Muscle layer of duodenum (tissue), 2 donors: ENCODE measurements at regions not wholly inside any gene's neighbourhood (a gene's known extent, or its start where the extent isn't known, plus 50 kb on each side); places are given as distances from the start of the nearest gene placed in this dataset.
"Not testable (repeated sequence)": the region's sequence is repeated elsewhere in the genome, so short reads cannot be mapped to it uniquely, and the experiment has no call there.

Experiments used
- H3K27ac ChIP-seq: one replicate; pipeline ENCODE4 v1.7.0; 2013; ENCODE audit warnings: mild to moderate bottlenecking, low read length
- H3K27me3 ChIP-seq: one replicate; pipeline ENCODE4 v1.7.0; 2013; ENCODE audit warnings: low read depth, mild to moderate bottlenecking, control low read depth, low read length
- H3K36me3 ChIP-seq, 2 donors: one replicate each; pipeline ENCODE4 v1.7.0; 2013; ENCODE audit warnings: low read length in 2 of 2, control low read depth in 1 of 2, mild to moderate bottlenecking in 1 of 2; ENCODE audit not compliant: insufficient read depth in 2 of 2, control insufficient read depth in 1 of 2
- H3K4me1 ChIP-seq, 2 donors: one replicate each; pipeline ENCODE4 v1.7.0; 2013; ENCODE audit warnings: low read length in 2 of 2, mild to moderate bottlenecking in 2 of 2, control low read depth in 1 of 2, moderate library complexity in 1 of 2; ENCODE audit not compliant: insufficient read depth in 2 of 2, control insufficient read depth in 1 of 2
- H3K4me3 ChIP-seq, 2 donors: one replicate each; pipeline ENCODE4 v1.7.0; 2013; ENCODE audit warnings: low read length in 2 of 2, low read depth in 1 of 2, mild to moderate bottlenecking in 1 of 2
- H3K9me3 ChIP-seq, 2 donors: one replicate each; pipeline ENCODE4 v1.7.0; 2013; ENCODE audit warnings: low read length in 2 of 2, control low read depth in 1 of 2, mild to moderate bottlenecking in 1 of 2; ENCODE audit not compliant: control insufficient read depth in 1 of 2
- donor health status: healthy.

DNA sequence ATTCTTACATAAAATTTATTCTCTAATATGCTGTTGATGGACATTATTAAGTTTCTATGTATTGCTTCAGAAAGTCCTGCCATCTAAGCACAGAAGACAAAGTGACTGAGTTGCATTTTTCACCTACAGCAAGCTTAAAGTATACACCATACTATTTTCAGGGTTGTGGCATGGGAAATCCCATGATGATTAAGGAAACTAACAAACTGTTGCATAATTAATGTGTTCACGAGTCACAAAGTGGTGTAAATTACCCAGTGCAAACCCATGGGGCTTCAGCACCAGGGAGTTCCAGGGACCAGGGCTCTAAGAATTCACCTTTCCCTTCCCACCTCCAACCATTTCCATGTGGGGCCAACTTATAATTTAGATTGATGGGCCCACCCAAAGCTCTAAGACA is 81.9 kb upstream of the NR5A2 start:
- Histone ChIP-seq H3K4me1 (no peaks in the 10 kb centered on the region), H3K9me3 (no peaks in the 10 kb centered on the region), H3K36me3 (no peaks in the 10 kb centered on the region), H3K27ac (no peak overlapping the region), H3K4me3 (no peak overlapping the region), H3K27me3 (no peaks in the 10 kb centered on the region)

- no peaks in the 10 kb centered on the region for H3K36me3 ChIP-seq
- no peak overlapping the region for H3K4me3 ChIP-seq
- no peaks in the 10 kb centered on the region for H3K9me3 ChIP-seq
- H3K4me1 ChIP-seq: no peaks in the 10 kb centered on the region
- no peaks in the 10 kb centered on the region for H3K27me3 ChIP-seq
- H3K27ac ChIP-seq: no peak overlapping the region
These were observed 81.0 kb upstream of the NR5A2 start for GRCh38 chr1:199946305-199947155.

DNA sequence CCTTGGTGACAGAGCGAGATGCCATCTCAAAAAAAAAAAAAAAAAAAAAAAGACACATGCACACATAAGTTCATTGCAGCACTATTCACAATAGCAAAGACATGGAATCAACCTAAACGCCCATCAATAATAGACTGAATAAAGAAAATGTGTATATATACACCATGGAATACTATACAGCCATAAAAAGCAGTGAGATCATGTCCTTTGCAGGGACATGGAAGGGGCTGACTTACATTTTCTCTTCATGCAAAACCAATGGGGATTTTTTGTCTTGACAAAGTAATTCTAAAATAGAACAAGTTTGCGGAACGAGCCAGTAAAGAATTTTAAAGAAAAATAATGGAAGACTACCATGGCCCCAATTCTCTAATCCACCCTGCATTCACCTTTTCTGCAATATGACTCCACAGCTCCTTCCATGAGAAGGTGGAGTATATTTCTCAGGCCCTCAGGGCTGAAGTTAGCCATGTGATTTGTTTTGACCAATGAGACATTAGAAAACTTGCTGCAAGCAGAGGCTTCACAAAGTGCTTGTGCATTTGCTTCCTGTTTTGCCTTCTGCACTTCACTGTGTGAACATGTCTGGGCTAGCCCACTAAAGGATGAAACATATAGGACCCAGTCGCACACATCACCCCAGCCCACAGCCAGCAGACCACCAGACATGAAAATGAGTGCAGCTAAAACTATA is 78.8 kb upstream of the NR5A2 start:
- Histone ChIP-seq H3K4me3 (no peak overlapping the region), H3K27me3 (no peaks in the 10 kb centered on the region), H3K9me3 (no peaks in the 10 kb centered on the region), H3K36me3 (no peaks in the 10 kb centered on the region), H3K27ac (no peak overlapping the region), H3K4me1 (no peaks in the 10 kb centered on the region)

DNA sequence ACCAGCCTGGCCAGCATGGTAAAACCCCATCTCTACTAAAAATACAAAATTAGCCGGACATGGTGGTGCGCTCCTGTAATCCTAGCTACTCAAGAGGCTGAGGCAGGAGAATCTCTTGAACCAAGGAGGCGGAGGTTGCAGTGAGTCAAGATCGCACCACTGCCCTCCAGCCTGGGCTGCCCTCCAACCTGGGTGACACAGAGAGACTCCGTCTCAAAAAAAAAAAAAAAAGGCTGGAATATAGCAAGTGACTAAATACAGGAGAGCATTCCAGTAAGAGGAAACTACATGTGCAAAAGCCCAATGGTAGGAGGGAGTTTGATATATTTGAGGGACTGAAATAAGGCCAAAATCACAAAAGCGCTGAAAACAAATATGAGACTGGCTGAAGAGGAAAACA is 76.5 kb upstream of the NR5A2 start:
- H3K36me3 ChIP-seq, H3K4me3 ChIP-seq, H3K27me3 ChIP-seq, H3K9me3 ChIP-seq, H3K4me1 ChIP-seq, H3K27ac ChIP-seq: not testable (repeated sequence)

GRCh38 chr1:199953651-199954050 is 73.9 kb upstream of the NR5A2 start:
- H3K9me3 ChIP-seq: no peaks in the 10 kb centered on the region
- no peaks in the 10 kb centered on the region for H3K4me1 ChIP-seq
- no peaks in the 10 kb centered on the region for H3K36me3 ChIP-seq
- H3K4me3 ChIP-seq: no peak overlapping the region
- H3K27me3 ChIP-seq: no peaks in the 10 kb centered on the region
- H3K27ac ChIP-seq: no peak overlapping the region

DNA sequence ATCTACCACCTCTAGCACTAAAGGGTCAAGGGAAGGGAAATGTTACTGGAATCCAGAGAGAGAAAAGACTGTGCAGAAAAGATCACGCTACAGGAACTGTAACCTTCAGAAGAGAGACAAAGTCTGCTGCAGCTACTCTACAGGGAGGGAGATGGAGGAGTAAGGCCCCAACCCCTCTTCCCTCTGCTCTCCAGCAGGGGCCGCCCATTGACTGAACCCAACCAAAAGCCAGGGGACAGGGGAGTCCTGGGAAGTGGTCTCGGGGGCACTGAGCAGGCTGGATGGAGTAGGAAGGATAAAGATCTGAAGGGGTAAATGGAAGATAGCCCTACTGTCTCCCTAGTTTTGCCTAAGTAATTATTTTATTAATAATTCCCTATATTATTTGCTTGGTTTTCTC is 72.8 kb upstream of the NR5A2 start:
- no peak overlapping the region for H3K27ac ChIP-seq
- no peaks in the 10 kb centered on the region for H3K9me3 ChIP-seq
- no peaks in the 10 kb centered on the region for H3K36me3 ChIP-seq
- no peak overlapping the region for H3K4me3 ChIP-seq
- H3K4me1 ChIP-seq: no peaks in the 10 kb centered on the region
- no peaks in the 10 kb centered on the region for H3K27me3 ChIP-seq

- Histone ChIP-seq H3K4me1 (no peaks in the 10 kb centered on the region), H3K9me3 (no peaks in the 10 kb centered on the region), H3K27ac (no peak overlapping the region), H3K4me3 (no peak overlapping the region), H3K27me3 (no peaks in the 10 kb centered on the region), H3K36me3 (no peaks in the 10 kb centered on the region)
These were observed 72.3 kb upstream of the NR5A2 start for GRCh38 chr1:199955235-199955634.

DNA sequence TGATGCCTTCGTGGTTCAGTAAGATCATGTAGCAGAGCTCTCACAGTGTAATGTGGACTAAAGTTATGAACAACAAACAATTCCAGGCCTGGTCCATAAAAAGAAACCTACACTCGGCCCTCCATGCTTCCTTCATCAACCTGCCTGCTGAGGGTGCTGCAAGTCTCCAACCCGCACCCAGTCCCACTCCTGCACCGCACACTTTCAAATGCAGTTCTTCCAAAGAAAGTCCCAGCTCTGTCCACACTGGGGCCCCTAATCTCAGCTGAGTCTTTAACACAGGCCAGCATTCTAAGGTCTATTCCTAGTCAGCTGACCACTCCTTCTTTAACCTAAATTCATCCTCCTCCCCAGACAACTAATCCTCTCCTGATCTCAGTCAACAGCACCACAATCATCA is 71.5 kb upstream of the NR5A2 start:
- Histone ChIP-seq H3K4me1 (no peaks in the 10 kb centered on the region), H3K27ac (no peak overlapping the region), H3K9me3 (no peaks in the 10 kb centered on the region), H3K27me3 (no peaks in the 10 kb centered on the region), H3K4me3 (no peak overlapping the region), H3K36me3 (no peaks in the 10 kb centered on the region)

DNA sequence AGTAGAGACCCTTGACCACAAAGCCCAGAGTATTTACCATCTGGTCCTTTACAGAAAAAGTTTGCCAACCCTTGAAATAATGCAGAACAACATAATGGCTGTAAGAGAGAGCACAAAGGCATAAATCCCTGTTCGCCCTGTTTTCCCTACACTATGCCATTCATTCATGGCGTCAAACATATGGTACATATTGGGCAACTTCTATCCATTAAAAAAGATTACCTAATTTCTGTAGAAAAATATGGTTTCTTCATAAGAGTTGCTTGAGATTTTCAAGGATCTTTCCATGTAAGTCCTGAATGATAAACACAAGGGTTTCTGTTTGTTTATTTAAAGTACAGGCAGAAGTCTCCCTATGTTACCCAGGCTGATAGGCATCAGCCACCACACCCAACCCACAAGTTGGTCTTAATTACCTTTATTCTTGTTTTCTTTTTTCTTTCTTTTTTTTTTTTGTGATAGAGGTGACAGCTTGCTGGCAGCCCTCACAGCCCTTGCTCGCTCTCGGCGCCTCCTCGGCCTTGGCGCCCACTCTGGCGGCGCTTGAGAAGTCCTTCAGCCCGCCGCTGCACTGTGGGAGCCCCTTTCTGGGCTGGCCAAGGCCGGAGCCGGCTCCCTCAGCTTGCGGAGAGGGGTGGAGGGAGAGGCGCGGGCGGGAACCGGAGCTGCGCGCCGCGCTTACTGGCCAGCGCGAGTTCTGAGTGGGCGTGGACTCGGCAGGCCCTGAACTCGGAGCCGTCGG is 68.3 kb upstream of the NR5A2 start:
- Histone ChIP-seq H3K9me3 (no peaks in the 10 kb centered on the region), H3K4me1 (no peaks in the 10 kb centered on the region)

DNA sequence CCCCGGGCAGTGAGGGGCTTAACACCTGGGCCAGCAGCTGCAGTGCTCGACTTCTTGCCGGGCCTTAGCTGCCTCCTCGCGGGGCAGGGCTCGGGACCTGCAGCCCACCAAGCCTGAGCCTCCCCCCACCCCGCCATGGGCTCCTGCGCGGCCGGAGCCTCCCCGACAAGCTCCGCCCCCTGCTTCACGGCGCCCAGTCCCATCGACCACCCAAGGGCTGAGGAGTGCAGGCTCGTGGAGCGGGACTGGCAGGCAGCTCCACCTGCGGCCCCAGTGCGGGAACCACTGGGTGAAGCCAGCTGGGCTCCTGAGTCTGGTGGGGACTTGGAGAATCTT is 67.8 kb upstream of the NR5A2 start:
- Histone ChIP-seq H3K4me1 (no peaks in the 10 kb centered on the region), H3K4me3 (no peak overlapping the region), H3K36me3 (no peaks in the 10 kb centered on the region), H3K27me3 (no peaks in the 10 kb centered on the region), H3K9me3 (no peaks in the 10 kb centered on the region), H3K27ac (no peak overlapping the region)

More for the DNA sequence above, 68.3 kb upstream of the NR5A2 start:
- Histone ChIP-seq H3K36me3 (no peaks in the 10 kb centered on the region), H3K27ac (no peak overlapping the region), H3K4me3 (no peak overlapping the region), H3K27me3 (no peaks in the 10 kb centered on the region)

- no peaks in the 10 kb centered on the region for H3K27me3 ChIP-seq
- no peak overlapping the region for H3K4me3 ChIP-seq
- no peaks in the 10 kb centered on the region for H3K4me1 ChIP-seq
- no peaks in the 10 kb centered on the region for H3K36me3 ChIP-seq
- H3K27ac ChIP-seq: no peak overlapping the region
- no peaks in the 10 kb centered on the region for H3K9me3 ChIP-seq
These were observed 57.4 kb upstream of the NR5A2 start for GRCh38 chr1:199970125-199970524.
